Choroid plexus epithelial cell (primary cell): ENCODE measurements at regions not wholly inside any gene's neighbourhood (a gene's known extent, or its start where the extent isn't known, plus 50 kb on each side); places are given as distances from the start of the nearest gene placed in this dataset.

ENCODE experiments used
- DNase-seq: peaks from one replicate; pipeline ENCODE4 v3.0.0-alpha.2; 2010; ENCODE audit warnings: low read depth
- H3K4me3 ChIP-seq: 2 replicates; pipeline ENCODE4 v1.5.1; 2011; ENCODE audit warnings: low read depth, mild to moderate bottlenecking, control low read depth, low read length, moderate library complexity
- CTCF ChIP-seq: conservative IDR thresholded peaks from 2 replicates; pipeline ENCODE4 v1.5.1; 2011; ENCODE audit warnings: low read depth, mild to moderate bottlenecking, control low read depth, inconsistent platforms, low read length, moderate library complexity

DNA sequence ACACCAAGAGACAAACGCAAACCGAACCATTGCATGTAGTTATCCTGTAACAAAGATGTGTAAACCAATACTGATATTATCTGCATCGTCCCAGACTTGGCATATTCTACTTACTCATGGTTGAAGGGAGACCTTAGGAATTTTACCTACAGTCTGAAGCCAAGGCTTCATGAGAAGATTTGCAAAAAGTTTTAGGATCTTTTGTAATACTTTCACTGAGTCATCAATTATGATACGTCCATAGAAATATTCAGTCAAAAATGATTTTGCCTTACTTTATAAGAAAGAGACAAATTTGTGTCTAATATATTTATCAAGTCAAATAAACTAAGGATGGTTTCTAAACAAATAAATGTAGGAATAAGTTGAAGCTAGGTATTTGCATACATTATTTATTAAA is 1176.1 kb upstream of the ADGRL2 start:
- no peak for DNase-seq
- H3K4me3 ChIP-seq, result no peak overlapping the region
- TF ChIP-seq CTCF, result no peak

DNA sequence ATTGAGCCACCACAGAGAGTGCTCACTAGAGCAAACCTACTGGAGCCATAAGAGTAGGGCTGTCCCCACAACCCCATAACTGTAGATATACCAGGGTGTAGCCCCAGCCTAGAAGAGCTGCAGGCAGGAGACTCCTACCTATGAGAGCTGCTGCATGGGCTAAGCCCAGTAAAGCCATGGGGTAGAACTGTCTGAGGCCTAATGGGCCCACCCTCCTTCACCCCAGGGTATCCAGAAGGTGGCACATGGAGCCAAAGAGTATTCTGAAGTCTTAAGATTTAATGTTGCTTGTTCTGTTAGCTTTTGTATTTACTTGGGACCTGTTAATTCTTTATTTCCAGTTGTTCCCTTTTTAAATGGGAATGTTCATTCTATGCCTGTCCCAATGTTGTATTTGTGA is 1193.7 kb upstream of the ADGRL2 start:
- TF ChIP-seq CTCF, result no peak
- no peak for DNase-seq
- no peak overlapping the region for H3K4me3 ChIP-seq

DNA sequence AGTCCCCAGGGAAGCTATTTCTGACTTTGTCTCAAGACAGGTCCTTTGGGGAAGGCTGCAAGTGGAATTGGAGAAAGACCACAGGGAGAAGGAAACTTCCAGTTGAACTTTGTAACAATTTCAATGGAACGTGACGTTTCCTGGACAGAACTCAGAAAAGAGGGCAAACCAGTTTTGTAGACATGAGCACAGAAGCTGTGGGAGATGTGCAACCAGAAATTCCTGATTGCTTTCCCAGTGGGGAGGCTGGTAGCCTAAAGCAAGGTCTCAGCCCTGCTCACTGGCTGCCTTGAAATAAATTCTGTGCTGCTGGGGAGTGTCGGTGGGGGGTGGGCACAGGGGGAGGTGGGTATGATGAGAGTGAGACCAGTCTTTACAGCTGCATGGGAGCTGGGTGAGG is 1206.7 kb upstream of the ADGRL2 start:
- no peak for TF ChIP-seq CTCF
- no peak for DNase-seq
- no peak overlapping the region for H3K4me3 ChIP-seq

DNA sequence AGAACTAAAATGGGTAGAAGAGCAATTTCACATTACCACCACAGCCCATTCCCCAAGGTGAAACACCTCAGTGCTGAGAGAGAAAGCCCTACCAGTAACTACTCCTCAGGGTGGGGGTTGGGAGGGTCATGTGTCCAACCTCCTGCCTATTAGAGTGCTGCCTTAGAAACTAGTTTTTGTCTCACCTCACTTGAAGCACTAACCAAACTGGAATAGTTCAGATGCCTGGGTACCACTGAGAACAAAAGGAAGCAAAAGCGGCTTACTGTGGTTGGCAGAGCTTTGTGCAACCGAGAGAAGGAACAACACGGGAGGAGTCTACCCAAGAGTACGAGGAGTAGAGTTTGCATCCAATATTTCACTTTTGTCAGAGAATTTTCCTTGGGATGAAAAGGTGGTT is 1207.5 kb upstream of the ADGRL2 start:
- DNase-seq, result no peak
- no peak for TF ChIP-seq CTCF
- no peak overlapping the region for H3K4me3 ChIP-seq

GRCh38 chr1:80582980-80583379 is 1217.8 kb upstream of the ADGRL2 start:
- no peak for TF ChIP-seq CTCF

DNA sequence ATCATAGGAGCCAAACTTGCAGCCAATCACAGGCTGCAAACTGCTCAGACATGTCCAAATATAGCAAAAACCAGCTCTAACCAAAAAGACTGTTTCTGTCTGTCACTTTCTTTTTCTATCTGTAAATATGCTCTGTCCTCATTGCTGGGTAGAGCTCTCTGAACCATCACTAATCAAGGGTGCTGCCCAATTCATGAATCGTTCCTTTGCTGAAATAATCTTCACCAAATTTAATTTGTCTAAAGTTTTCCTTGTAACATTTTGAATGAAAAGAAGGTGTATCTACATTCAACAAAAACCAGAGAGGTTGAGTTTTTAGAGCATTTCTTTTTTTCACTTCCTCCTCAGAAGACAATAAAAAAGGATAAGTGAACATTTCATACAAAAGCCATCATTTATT is 1221.7 kb upstream of the ADGRL2 start:
- H3K4me3 ChIP-seq, result no peak overlapping the region
- DNase-seq, result no peak
- TF ChIP-seq CTCF, result no peak

More at GRCh38 chr1:80582980-80583379, 1217.8 kb upstream of the ADGRL2 start:
- DNase-seq, result no peak
- no peak overlapping the region for H3K4me3 ChIP-seq

DNA sequence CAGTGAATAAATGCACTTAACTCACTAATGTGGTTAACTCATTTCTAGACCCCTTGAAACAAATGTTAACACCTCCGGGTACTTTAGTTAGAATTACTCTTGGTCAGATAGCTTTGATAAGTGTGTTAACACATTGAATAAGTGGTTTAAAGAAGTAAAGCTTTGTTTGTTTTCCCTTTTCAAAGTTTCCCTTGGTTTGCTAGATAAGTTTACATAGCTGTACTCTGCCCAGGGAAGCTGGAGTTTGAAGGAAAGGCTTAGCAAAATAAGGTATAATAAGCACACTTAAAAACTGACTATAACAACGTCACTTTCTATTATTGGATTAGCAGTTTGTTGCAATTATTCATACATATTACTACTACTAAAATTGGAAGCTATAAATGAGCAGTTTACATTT is 1233.9 kb upstream of the ADGRL2 start:
- no peak for TF ChIP-seq CTCF

More for the DNA sequence above, 1233.9 kb upstream of the ADGRL2 start:
- H3K4me3 ChIP-seq, result no peak overlapping the region
- no peak for DNase-seq
